WTC11 (cell line): ENCODE measurements at regions not wholly inside any gene's neighbourhood (a gene's known extent, or its start where the extent isn't known, plus 50 kb on each side); places are given as distances from the start of the nearest gene placed in this dataset.

Experiments
- ATAC-seq: fragments of 200-7000 bp; cut with Tn5 transposase; 2 replicates; pipeline ENCODE4 v1.10.0; 2021; ENCODE audit warnings: mild to moderate bottlenecking, moderate library complexity
- CTCF ChIA-PET: fragments of 300-600 bp; sonication (Branson Sonifier 250); formaldehyde crosslinking; loops from one replicate; lab custom pipeline; 2021; ENCODE audit warnings: antibody characterized with exemption; lab: Charles Lee
- POLR2A ChIA-PET: fragments of 350-600 bp; sonication (Branson Sonifier 250); formaldehyde crosslinking; loops from one replicate; lab custom pipeline; 2021; ENCODE audit warnings: antibody characterized with exemption; lab: Charles Lee
- DNase-seq: peaks from one replicate; pipeline ENCODE4 v3.0.0; 2021; ENCODE audit warnings: low spot score
- H3K27ac Mint-ChIP-seq: 2 replicates; pipeline ENCODE4 v1.8.0; 2021; ENCODE audit warnings: mixed read lengths
- H3K27me3 Mint-ChIP-seq: 2 replicates; pipeline ENCODE4 v1.8.0; 2021; ENCODE audit warnings: low read depth, mild to moderate bottlenecking, moderate library complexity, mixed read lengths
- H3K36me3 Mint-ChIP-seq: 2 replicates; pipeline ENCODE4 v1.8.0; 2021; ENCODE audit warnings: mixed read lengths
- H3K4me1 Mint-ChIP-seq: 2 replicates; pipeline ENCODE4 v1.8.0; 2022; ENCODE audit warnings: mixed read lengths
- H3K4me3 Mint-ChIP-seq: 2 replicates; pipeline ENCODE4 v1.8.0; 2021; ENCODE audit warnings: mild to moderate bottlenecking, moderate library complexity, mixed read lengths
- H3K9me3 Mint-ChIP-seq: 2 replicates; pipeline ENCODE4 v1.8.0; 2021; ENCODE audit warnings: mixed read lengths
- ARID4B ChIP-seq: sonication (generic); formaldehyde crosslinking; IDR thresholded peaks from 2 replicates; pipeline ENCODE4 v1.8.0; 2023; ENCODE audit warnings: missing genetic modification reagents, mild to moderate bottlenecking, borderline replicate concordance
- ATF1 ChIP-seq: sonication (generic); formaldehyde crosslinking; IDR thresholded peaks from 2 replicates; pipeline ENCODE4 v1.8.1; 2023; ENCODE audit warnings: mild to moderate bottlenecking, moderate library complexity, missing genetic modification reagents
- CBFB ChIP-seq: sonication (generic); formaldehyde crosslinking; IDR thresholded peaks from 2 replicates; pipeline ENCODE4 v1.8.1; 2022; ENCODE audit warnings: mild to moderate bottlenecking, low read depth, missing genetic modification reagents
- CREM ChIP-seq: sonication (generic); formaldehyde crosslinking; IDR thresholded peaks from 2 replicates; pipeline ENCODE4 v1.8.1; 2022; ENCODE audit warnings: mild to moderate bottlenecking, missing genetic modification reagents, moderate library complexity
- E2F1 ChIP-seq: sonication (generic); formaldehyde crosslinking; IDR thresholded peaks from 2 replicates; pipeline ENCODE4 v1.8.0; 2022; ENCODE audit warnings: mild to moderate bottlenecking, missing genetic modification reagents
- GRHL2 ChIP-seq: fragments of 250-450 bp; sonication (Bioruptor Pico); IDR thresholded peaks from 2 replicates; pipeline ENCODE4 v1.8.0; 2022; ENCODE audit warnings: mild to moderate bottlenecking, moderate library complexity; ENCODE audit not compliant: insufficient replicate concordance, severe bottlenecking
- SMAD4 ChIP-seq: sonication (generic); formaldehyde crosslinking; IDR thresholded peaks from 2 replicates; pipeline ENCODE4 v1.8.0; 2022; ENCODE audit warnings: mild to moderate bottlenecking, missing genetic modification reagents
- ZBTB21 ChIP-seq: sonication (generic); formaldehyde crosslinking; IDR thresholded peaks from 2 replicates; pipeline ENCODE4 v1.8.1; 2023; ENCODE audit warnings: mild to moderate bottlenecking, missing genetic modification reagents, borderline replicate concordance
- ZNF219 ChIP-seq: sonication (generic); formaldehyde crosslinking; IDR thresholded peaks from 2 replicates; pipeline ENCODE4 v1.8.0; 2023; ENCODE audit warnings: missing genetic modification reagents, mild to moderate bottlenecking, borderline replicate concordance
- TF ChIP-seq, protein P1 (sequence below): fragments of 250-450 bp; sonication (Bioruptor Pico); IDR thresholded peaks from 2 replicates; pipeline ENCODE4 v1.9.0; 2021; ENCODE audit warnings: moderate library complexity, mild to moderate bottlenecking, inconsistent platforms, borderline replicate concordance
- TF ChIP-seq, protein P2 (sequence below): sonication (generic); formaldehyde crosslinking; IDR thresholded peaks from 2 replicates; pipeline ENCODE4 v1.8.0; 2022; ENCODE audit warnings: mild to moderate bottlenecking, missing genetic modification reagents
- TF ChIP-seq, protein P3 (sequence below): fragments of 250-450 bp; sonication (Bioruptor Pico); IDR thresholded peaks from 2 replicates; pipeline ENCODE4 v2.1.2; 2022; ENCODE audit warnings: mild to moderate bottlenecking, moderate library complexity

GRCh38 chr21:17729455-17729854, 89.7 kb downstream of the C21orf91 start (continued):
- TF ChIP-seq ARID4B (no peak), CREM (CRISPR knock-in tag) (no peak), ATF1 (CRISPR knock-in tag) (no peak), ZNF219 (CRISPR knock-in tag) (no peak), SMAD4 (CRISPR knock-in tag) (no peak), CBFB (CRISPR knock-in tag) (no peak), E2F1 (CRISPR knock-in tag) (no peak)
- TF ChIP-seq, protein P1, sequence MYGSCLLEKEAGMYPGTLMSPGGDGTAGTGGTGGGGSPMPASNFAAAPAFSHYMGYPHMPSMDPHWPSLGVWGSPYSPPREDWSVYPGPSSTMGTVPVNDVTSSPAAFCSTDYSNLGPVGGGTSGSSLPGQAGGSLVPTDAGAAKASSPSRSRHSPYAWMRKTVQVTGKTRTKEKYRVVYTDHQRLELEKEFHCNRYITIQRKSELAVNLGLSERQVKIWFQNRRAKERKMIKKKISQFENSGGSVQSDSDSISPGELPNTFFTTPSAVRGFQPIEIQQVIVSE (CRISPR knock-in tag), result no peak

DNA sequence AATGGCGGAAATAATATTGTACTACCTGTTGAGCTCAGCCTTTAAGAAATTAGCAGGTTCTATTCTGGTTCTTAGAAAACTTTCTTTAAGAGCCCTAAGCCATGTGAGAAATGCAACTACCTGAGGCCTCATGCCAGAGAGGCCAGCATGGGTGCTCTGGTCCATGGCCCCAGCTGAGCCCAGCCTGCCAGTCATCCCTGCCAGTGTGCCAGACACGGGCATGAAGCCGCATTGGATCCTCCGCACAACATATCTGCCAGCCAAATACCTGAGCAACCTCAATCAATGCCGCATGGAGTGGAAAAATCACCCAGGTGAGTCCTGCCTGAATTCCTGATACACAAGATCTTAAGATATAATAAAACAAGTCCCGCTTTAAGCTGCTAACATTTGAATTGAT, 91.8 kb downstream of the C21orf91 start:
- ChIA-PET CTCF (no interaction called here), POLR2A (no interaction called here)
- H3K36me3 Mint-ChIP-seq, result peaks cover 6% of the 10 kb centered on the region; the same call in 1 of the 2 replicates

More for the DNA sequence above, 91.8 kb downstream of the C21orf91 start:
- no peak for DNase-seq
- no peak for TF ChIP-seq GRHL2 (CRISPR knock-in tag)
- TF ChIP-seq, protein P2, sequence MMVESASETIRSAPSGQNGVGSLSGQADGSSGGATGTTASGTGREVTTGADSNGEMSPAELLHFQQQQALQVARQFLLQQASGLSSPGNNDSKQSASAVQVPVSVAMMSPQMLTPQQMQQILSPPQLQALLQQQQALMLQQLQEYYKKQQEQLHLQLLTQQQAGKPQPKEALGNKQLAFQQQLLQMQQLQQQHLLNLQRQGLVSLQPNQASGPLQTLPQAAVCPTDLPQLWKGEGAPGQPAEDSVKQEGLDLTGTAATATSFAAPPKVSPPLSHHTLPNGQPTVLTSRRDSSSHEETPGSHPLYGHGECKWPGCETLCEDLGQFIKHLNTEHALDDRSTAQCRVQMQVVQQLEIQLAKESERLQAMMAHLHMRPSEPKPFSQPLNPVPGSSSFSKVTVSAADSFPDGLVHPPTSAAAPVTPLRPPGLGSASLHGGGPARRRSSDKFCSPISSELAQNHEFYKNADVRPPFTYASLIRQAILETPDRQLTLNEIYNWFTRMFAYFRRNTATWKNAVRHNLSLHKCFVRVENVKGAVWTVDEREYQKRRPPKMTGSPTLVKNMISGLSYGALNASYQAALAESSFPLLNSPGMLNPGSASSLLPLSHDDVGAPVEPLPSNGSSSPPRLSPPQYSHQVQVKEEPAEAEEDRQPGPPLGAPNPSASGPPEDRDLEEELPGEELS, result no peak
- TF ChIP-seq ZBTB21 (CRISPR knock-in tag), result no peak
- TF ChIP-seq, protein P3, sequence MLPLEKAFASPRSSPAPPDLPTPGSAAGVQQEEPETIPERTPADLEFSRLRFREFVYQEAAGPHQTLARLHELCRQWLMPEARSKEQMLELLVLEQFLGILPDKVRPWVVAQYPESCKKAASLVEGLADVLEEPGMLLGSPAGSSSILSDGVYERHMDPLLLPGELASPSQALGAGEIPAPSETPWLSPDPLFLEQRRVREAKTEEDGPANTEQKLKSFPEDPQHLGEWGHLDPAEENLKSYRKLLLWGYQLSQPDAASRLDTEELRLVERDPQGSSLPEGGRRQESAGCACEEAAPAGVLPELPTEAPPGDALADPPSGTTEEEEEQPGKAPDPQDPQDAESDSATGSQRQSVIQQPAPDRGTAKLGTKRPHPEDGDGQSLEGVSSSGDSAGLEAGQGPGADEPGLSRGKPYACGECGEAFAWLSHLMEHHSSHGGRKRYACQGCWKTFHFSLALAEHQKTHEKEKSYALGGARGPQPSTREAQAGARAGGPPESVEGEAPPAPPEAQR (CRISPR knock-in tag), result no peak
- no peak for TF ChIP-seq CBFB (CRISPR knock-in tag)
- ATAC-seq, result no peak
- Mint-ChIP-seq H3K9me3 (peaks cover 21% of the 10 kb centered on the region), H3K27me3 (no peaks in the 10 kb centered on the region), H3K4me1 (no peaks in the 10 kb centered on the region), H3K4me3 (no peak overlapping the region), H3K27ac (no peak overlapping the region)
